GM12878 (cell line): ENCODE measurements at regions not wholly inside any gene's neighbourhood (a gene's known extent, or its start where the extent isn't known, plus 50 kb on each side); places are given as distances from the start of the nearest gene placed in this dataset.

Experiments used
- BCL11A ChIP-seq: IDR thresholded peaks from 2 replicates; pipeline ENCODE4 v1.6.1; 2011; ENCODE audit warnings: low read depth, low read length
- BCLAF1 ChIP-seq: fragments of 450-650 bp; IDR thresholded peaks from 2 replicates; pipeline ENCODE4 v1.6.1; 2017; ENCODE audit warnings: antibody characterized with exemption, mild to moderate bottlenecking, moderate library complexity
- CBX3 ChIP-seq: fragments of 200-600 bp; sonication (generic); IDR thresholded peaks from 2 replicates; pipeline ENCODE4 v1.6.1; 2016; ENCODE audit warnings: low read depth, borderline replicate concordance
- CHD4 ChIP-seq: fragments of 200-600 bp; sonication (generic); IDR thresholded peaks from 2 replicates; pipeline ENCODE4 v1.6.1; 2016; ENCODE audit warnings: mild to moderate bottlenecking
- CUX1 ChIP-seq: IDR thresholded peaks from 2 replicates; pipeline ENCODE4 v1.6.1; 2012; ENCODE audit warnings: improper control_type of control experiment, low read depth, low read length; ENCODE audit not compliant: insufficient replicate concordance
- E2F8 ChIP-seq: fragments of 450-650 bp; IDR thresholded peaks from 2 replicates; pipeline ENCODE4 v1.6.1; 2018; ENCODE audit warnings: mild to moderate bottlenecking, low read depth, moderate library complexity; ENCODE audit not compliant: partially characterized antibody
- EZH2 ChIP-seq: IDR thresholded peaks from 2 replicates; pipeline ENCODE4 v1.6.1; 2012; ENCODE audit warnings: low read depth, mild to moderate bottlenecking, control low read depth, inconsistent platforms, low read length, borderline replicate concordance; ENCODE audit not compliant: control insufficient read depth
- NR2C2 ChIP-seq: IDR thresholded peaks from 2 replicates; pipeline ENCODE4 v1.6.1; 2011; ENCODE audit warnings: borderline replicate concordance, low read depth; ENCODE audit not compliant: control insufficient read depth, insufficient read length
- RBBP5 ChIP-seq: fragments of 200-600 bp; sonication (generic); conservative IDR thresholded peaks from 2 replicates; pipeline ENCODE4 v1.6.1; 2016
- STAT3 ChIP-seq: IDR thresholded peaks from 2 replicates; pipeline ENCODE4 v1.6.1; 2011; ENCODE audit warnings: low read depth, low read length, improper control_type of control experiment
- TAF1 ChIP-seq: IDR thresholded peaks from 2 replicates; pipeline ENCODE4 v1.6.1; 2011; ENCODE audit warnings: mild to moderate bottlenecking, low read depth, low read length, borderline replicate concordance
- TCF12 ChIP-seq: IDR thresholded peaks from 2 replicates; pipeline ENCODE4 v1.6.1; 2011; ENCODE audit warnings: low read depth, mild to moderate bottlenecking, low read length
- ZNF217 ChIP-seq: fragments of 450-650 bp; IDR thresholded peaks from 2 replicates; pipeline ENCODE4 v1.6.1; 2017; ENCODE audit warnings: antibody characterized with exemption, mild to moderate bottlenecking

GRCh38 chr2:200728630-200729029 lies 83.1 kb upstream of the BZW1 start (continued):
- TF ChIP-seq CUX1 (no peak), CBX3 (no peak), RBBP5 (no peak), TCF12 (no peak), STAT3 (no peak), E2F8 (no peak), ZNF217 (no peak), EZH2 (no peak), TAF1 (no peak), BCL11A (no peak), CHD4 (no peak), BCLAF1 (no peak), NR2C2 (no peak)
